Spleen (tissue), 7 donors: ENCODE measurements at regions not wholly inside any gene's neighbourhood (a gene's known extent, or its start where the extent isn't known, plus 50 kb on each side); places are given as distances from the start of the nearest gene placed in this dataset.

Experiments
- POLR2A ChIP-seq, 3 donors: fragments of 450-650 bp; IDR thresholded peaks; one replicate each; pipeline ENCODE4 v1.5.1; 2017; ENCODE audit warnings: antibody characterized with exemption in 3 of 3, mild to moderate bottlenecking in 1 of 3
- TF ChIP-seq, protein P1 (sequence below), 11 experiments: fragments of 200-600 bp in 7 of 11; fragments of 450-650 bp in 4 of 11; sonication (generic) in 4 of 11; IDR thresholded peaks in 8 of 11; conservative IDR thresholded peaks in 3 of 11; 1 replicate in 7 of 11; 2 replicates in 4 of 11; pipeline versions ENCODE4 v1.4.0 to v1.8.0; 2016 to 2021; ENCODE audit warnings: antibody characterized with exemption in 11 of 11, inconsistent platforms in 4 of 11, mild to moderate bottlenecking in 1 of 11
- donor health status: DM: no; HTN: no; CAD: no; lungs with moderate emphysema.
- donor health status: DM: no; HTN: no; CAD: no.
- donor health status: DM: no; HTN: no; CAD: no.

GRCh38 chr3:13750215-13750614, 129.7 kb downstream of the WNT7A start:
- TF ChIP-seq, protein P1, sequence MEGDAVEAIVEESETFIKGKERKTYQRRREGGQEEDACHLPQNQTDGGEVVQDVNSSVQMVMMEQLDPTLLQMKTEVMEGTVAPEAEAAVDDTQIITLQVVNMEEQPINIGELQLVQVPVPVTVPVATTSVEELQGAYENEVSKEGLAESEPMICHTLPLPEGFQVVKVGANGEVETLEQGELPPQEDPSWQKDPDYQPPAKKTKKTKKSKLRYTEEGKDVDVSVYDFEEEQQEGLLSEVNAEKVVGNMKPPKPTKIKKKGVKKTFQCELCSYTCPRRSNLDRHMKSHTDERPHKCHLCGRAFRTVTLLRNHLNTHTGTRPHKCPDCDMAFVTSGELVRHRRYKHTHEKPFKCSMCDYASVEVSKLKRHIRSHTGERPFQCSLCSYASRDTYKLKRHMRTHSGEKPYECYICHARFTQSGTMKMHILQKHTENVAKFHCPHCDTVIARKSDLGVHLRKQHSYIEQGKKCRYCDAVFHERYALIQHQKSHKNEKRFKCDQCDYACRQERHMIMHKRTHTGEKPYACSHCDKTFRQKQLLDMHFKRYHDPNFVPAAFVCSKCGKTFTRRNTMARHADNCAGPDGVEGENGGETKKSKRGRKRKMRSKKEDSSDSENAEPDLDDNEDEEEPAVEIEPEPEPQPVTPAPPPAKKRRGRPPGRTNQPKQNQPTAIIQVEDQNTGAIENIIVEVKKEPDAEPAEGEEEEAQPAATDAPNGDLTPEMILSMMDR (IDR thresholded peaks at IDR 0.05 in 8 of 11, conservative IDR thresholded peaks at IDR 0.05 in 3 of 11): no peak
- TF ChIP-seq POLR2A (IDR thresholded peaks at IDR 0.05): no peak
